GM12878 (cell line): ENCODE measurements at regions not wholly inside any gene's neighbourhood (a gene's known extent, or its start where the extent isn't known, plus 50 kb on each side); places are given as distances from the start of the nearest gene placed in this dataset.

ENCODE experiments used
- ATAC-seq: fragments of 200-7000 bp; cut with Tn5 transposase; 3 replicates; pipeline ENCODE4 v1.9.1; 2020; ENCODE audit warnings: mild to moderate bottlenecking, moderate library complexity
- BruUV-seq: library from RNA; stranded (reverse); fragments of 400-500 nt; replicated peaks from 2 replicates; lab custom pipeline; 2021; lab: Mats Ljungman, UMichigan
- CTCF ChIA-PET: fragments of 300-600 bp; sonication (Branson Sonifier 250); formaldehyde crosslinking; extraction: SDS; loops from one replicate; lab custom pipeline; 2021; ENCODE audit warnings: inconsistent platforms; lab: Yijun Ruan, JAX
- POLR2A ChIA-PET: fragments of 350-600 bp; formaldehyde crosslinking; extraction: SDS; loops from one replicate; lab custom pipeline; 2021; ENCODE audit warnings: inconsistent platforms; lab: Charles Lee
- RAD21 ChIA-PET: fragments of 300-600 bp; sonication (Branson Sonifier 250); formaldehyde crosslinking; loops from one replicate; lab custom pipeline; 2023; ENCODE audit warnings: antibody characterized with exemption; ENCODE audit not compliant: unreplicated experiment; lab: Charles Lee
- SMC1A ChIA-PET: fragments of 300-600 bp; sonication (Branson Sonifier 250); formaldehyde crosslinking; loops from one replicate; lab custom pipeline; 2023; ENCODE audit not compliant: unreplicated experiment, uncharacterized antibody; lab: Charles Lee
- DNase-seq: peaks from one replicate; pipeline ENCODE4 v3.0.0-alpha.2; 2011; ENCODE audit warnings: low read depth, low spot score
- FAIRE-seq: peaks from 3 replicates; lab custom pipeline; 2011; peaks lifted over from hg19 to GRCh38; lab: Jason Lieb, UNC
- H2AFZ ChIP-seq: 2 replicates; pipeline ENCODE4 v1.6.0; 2011; ENCODE audit warnings: low read depth, low read length, control low read depth; ENCODE audit not compliant: control insufficient read depth
- H3K27ac ChIP-seq: 2 replicates; pipeline ENCODE4 v1.5.1; 2011; ENCODE audit warnings: control low read depth; ENCODE audit not compliant: control insufficient read depth, insufficient read depth
- H3K27me3 ChIP-seq, 2 experiments: replicated peaks in 1 of 2; 2 replicates each; pipeline versions ENCODE4 v1.6.0 to v1.6.1; 2011; ENCODE audit warnings: low read length in 1 of 2; ENCODE audit not compliant: control insufficient read depth in 2 of 2, insufficient read depth in 2 of 2
- H3K36me3 ChIP-seq, 2 experiments: 2 replicates each; pipeline ENCODE4 v1.5.1; 2011; ENCODE audit warnings: low read length in 1 of 2; ENCODE audit not compliant: control insufficient read depth in 2 of 2, insufficient read depth in 2 of 2
- H3K4me1 ChIP-seq: 2 replicates; pipeline ENCODE4 v1.6.1; 2011; ENCODE audit warnings: mild to moderate bottlenecking, low read length, moderate library complexity, mixed read lengths; ENCODE audit not compliant: control insufficient read depth, insufficient read depth
- H3K4me2 ChIP-seq: 2 replicates; pipeline ENCODE4 v1.6.0; 2011; ENCODE audit warnings: control low read depth; ENCODE audit not compliant: control insufficient read depth, insufficient read depth
- H3K4me3 ChIP-seq: fragments of 200-600 bp; sonication (generic); 2 replicates; pipeline ENCODE4 v1.5.1; 2016
- H3K79me2 ChIP-seq: 2 replicates; pipeline ENCODE4 v1.6.0; 2011; ENCODE audit warnings: low read length; ENCODE audit not compliant: control insufficient read depth, insufficient read depth
- H3K9ac ChIP-seq: 2 replicates; pipeline ENCODE4 v1.8.0; 2011; ENCODE audit warnings: low read length, control low read depth, mixed read lengths; ENCODE audit not compliant: control insufficient read depth, insufficient read depth
- H3K9me3 ChIP-seq: replicated peaks from 3 replicates; pipeline ENCODE4 v1.5.1; 2011; ENCODE audit warnings: mild to moderate bottlenecking, low read length; ENCODE audit not compliant: control insufficient read depth, insufficient read depth
- H4K20me1 ChIP-seq: 2 replicates; pipeline ENCODE4 v1.6.0; 2011; ENCODE audit not compliant: control insufficient read depth, insufficient read depth
- ATF7 ChIP-seq: fragments of 450-650 bp; IDR thresholded peaks from 2 replicates; pipeline ENCODE4 v1.6.1; 2016; ENCODE audit warnings: low read depth, mild to moderate bottlenecking
- BACH1 ChIP-seq: fragments of 450-650 bp; IDR thresholded peaks from 2 replicates; pipeline ENCODE4 v1.6.1; 2017; ENCODE audit warnings: mild to moderate bottlenecking, borderline replicate concordance
- CHD1 ChIP-seq: IDR thresholded peaks from 2 replicates; pipeline ENCODE4 v1.6.1; 2012; ENCODE audit warnings: low read depth, low read length, improper control_type of control experiment
- E2F8 ChIP-seq: fragments of 450-650 bp; IDR thresholded peaks from 2 replicates; pipeline ENCODE4 v1.6.1; 2018; ENCODE audit warnings: mild to moderate bottlenecking, low read depth, moderate library complexity; ENCODE audit not compliant: partially characterized antibody
- FOXK2 ChIP-seq: fragments of 450-650 bp; IDR thresholded peaks from 2 replicates; pipeline ENCODE4 v1.6.1; 2017; ENCODE audit warnings: mild to moderate bottlenecking, moderate library complexity
- FOXM1 ChIP-seq: IDR thresholded peaks from 2 replicates; pipeline ENCODE4 v1.6.1; 2012; ENCODE audit warnings: low read depth, mild to moderate bottlenecking, inconsistent platforms, low read length, moderate library complexity
- HDAC6 ChIP-seq: fragments of 200-600 bp; sonication (generic); IDR thresholded peaks from one replicate; pipeline ENCODE4 v1.8.0; 2017; ENCODE audit warnings: antibody characterized with exemption; ENCODE audit not compliant: unreplicated experiment
- IRF4 ChIP-seq: IDR thresholded peaks from 2 replicates; pipeline ENCODE4 v1.6.1; 2011; ENCODE audit warnings: low read depth, low read length
- JUNB ChIP-seq: IDR thresholded peaks from 2 replicates; pipeline ENCODE4 v1.6.1; 2016; ENCODE audit warnings: antibody characterized with exemption, mild to moderate bottlenecking
- JUND ChIP-seq: IDR thresholded peaks from 2 replicates; pipeline ENCODE4 v1.6.1; 2012; ENCODE audit warnings: low read depth, mild to moderate bottlenecking, low read length, improper control_type of control experiment, moderate library complexity
- KDM1A ChIP-seq: fragments of 200-600 bp; sonication (generic); IDR thresholded peaks from 2 replicates; pipeline ENCODE4 v1.6.1; 2016; ENCODE audit warnings: borderline replicate concordance
- MAX ChIP-seq: IDR thresholded peaks from 2 replicates; pipeline ENCODE4 v1.6.1; 2012; ENCODE audit warnings: low read depth, low read length, improper control_type of control experiment
- MEF2A ChIP-seq: IDR thresholded peaks from 2 replicates; pipeline ENCODE4 v1.6.1; 2011; ENCODE audit warnings: low read depth, mild to moderate bottlenecking, low read length, moderate library complexity; ENCODE audit not compliant: insufficient read depth
- MYB ChIP-seq: fragments of 150-350 bp; IDR thresholded peaks from 2 replicates; pipeline ENCODE4 v1.6.1; 2014; ENCODE audit warnings: mild to moderate bottlenecking, low read depth, low read length, borderline replicate concordance
- MYC ChIP-seq: IDR thresholded peaks from 2 replicates; pipeline ENCODE4 v1.6.1; 2011; ENCODE audit warnings: mild to moderate bottlenecking, low read length, moderate library complexity, inconsistent platforms; ENCODE audit not compliant: insufficient read depth, insufficient replicate concordance, insufficient read length, severe bottlenecking
- RB1 ChIP-seq: fragments of 450-650 bp; formaldehyde crosslinking; IDR thresholded peaks from 2 replicates; pipeline ENCODE4 v1.6.1; 2017; ENCODE audit warnings: mild to moderate bottlenecking, borderline replicate concordance
- RELA ChIP-seq: fragments of 450-650 bp; IDR thresholded peaks from 2 replicates; pipeline ENCODE4 v1.8.0; 2014; ENCODE audit warnings: borderline replicate concordance; ENCODE audit not compliant: partially characterized antibody
- SMAD1 ChIP-seq: fragments of 450-650 bp; IDR thresholded peaks from 2 replicates; pipeline ENCODE4 v1.6.1; 2018; ENCODE audit warnings: mild to moderate bottlenecking, low read depth; ENCODE audit not compliant: partially characterized antibody
- TCF12 ChIP-seq: IDR thresholded peaks from 2 replicates; pipeline ENCODE4 v1.6.1; 2011; ENCODE audit warnings: low read depth, mild to moderate bottlenecking, low read length
- WGBS: methylation state at CpG from one replicate; pipeline ENCODE4 v1.1.6; 2016; ENCODE audit warnings: low lambda C conversion rate; ENCODE audit not compliant: insufficient replicate concordance, insufficient coverage; ENCODE audit errors: missing lambda C conversion rate; 5-methylcytosine and 5-hydroxymethylcytosine counted together
- in situ Hi-C: fragments of 300-500 bp; cut with MboI; formaldehyde crosslinking; loops from 9 replicates; pipeline ENCODE4 v1.14.3; 2018; ENCODE audit warnings: mixed read lengths
- intact Hi-C: fragments of 100-400 bp; cut with micrococcal nuclease; formaldehyde crosslinking; loops from one replicate; pipeline ENCODE4 v1.14.2; 2022; ENCODE audit not compliant: unreplicated experiment
- TF ChIP-seq, protein P1 (sequence below): IDR thresholded peaks from 2 replicates; pipeline ENCODE4 v1.6.1; 2011; ENCODE audit warnings: low read depth, low read length, improper control_type of control experiment, borderline replicate concordance
- TF ChIP-seq, protein P2 (sequence below): fragments of 450-650 bp; IDR thresholded peaks from 2 replicates; pipeline ENCODE4 v1.6.1; 2017; ENCODE audit warnings: borderline replicate concordance

- TF ChIP-seq, protein P1, sequence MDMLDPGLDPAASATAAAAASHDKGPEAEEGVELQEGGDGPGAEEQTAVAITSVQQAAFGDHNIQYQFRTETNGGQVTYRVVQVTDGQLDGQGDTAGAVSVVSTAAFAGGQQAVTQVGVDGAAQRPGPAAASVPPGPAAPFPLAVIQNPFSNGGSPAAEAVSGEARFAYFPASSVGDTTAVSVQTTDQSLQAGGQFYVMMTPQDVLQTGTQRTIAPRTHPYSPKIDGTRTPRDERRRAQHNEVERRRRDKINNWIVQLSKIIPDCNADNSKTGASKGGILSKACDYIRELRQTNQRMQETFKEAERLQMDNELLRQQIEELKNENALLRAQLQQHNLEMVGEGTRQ = no peak
- TF ChIP-seq FOXM1 (no peak), IRF4 (no peak), MAX (no peak)
These were observed 1209.3 kb downstream of the BRD1 start (continued) for GRCh38 chr22:48618326-48618725.

DNA sequence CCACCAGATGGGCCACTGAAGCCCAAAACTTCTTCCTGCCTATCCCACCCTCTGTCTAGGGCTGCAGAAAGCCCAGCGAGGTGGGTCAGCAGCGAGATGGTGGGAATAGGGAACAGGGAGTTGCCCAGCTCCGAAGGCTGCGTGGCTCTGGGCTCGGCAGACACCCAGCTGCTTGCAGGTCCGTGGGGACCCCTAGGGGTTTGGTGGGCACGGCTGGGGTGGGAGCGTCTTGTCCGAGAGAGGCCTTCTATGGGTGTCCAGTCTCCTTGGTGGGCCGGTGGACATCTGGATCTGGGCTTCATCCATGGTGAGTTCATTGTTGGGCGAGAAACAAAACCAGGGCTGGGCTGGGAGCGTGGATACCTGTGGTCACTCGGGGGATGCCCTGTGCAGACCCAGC, 1211.0 kb downstream of the BRD1 start:
- CTCF ChIA-PET = no interaction called here
- H2AFZ ChIP-seq = no peak overlapping the region
- no peak overlapping the region for H3K4me3 ChIP-seq
- H3K27me3 ChIP-seq = no peaks in the 10 kb centered on the region
- H3K4me1 ChIP-seq = no peaks in the 10 kb centered on the region
- DNase-seq (no peak), ATAC-seq (no peak), FAIRE-seq (no peak)
- H3K4me2 ChIP-seq = no peak overlapping the region
- H3K9me3 ChIP-seq = no peaks in the 10 kb centered on the region; the same call in 2 of the 3 replicates
- intact Hi-C loops (no loop called here), in situ Hi-C loops (no loop called here)
- BruUV-seq = no TSS peak
- SMC1A ChIA-PET = no interaction called here
- no peaks in the 10 kb centered on the region for H3K36me3 ChIP-seq
- H3K9ac ChIP-seq = no peak overlapping the region
- TF ChIP-seq MEF2A = no peak
- TF ChIP-seq HDAC6 = no peak
- no peak for TF ChIP-seq JUNB
- no peak for TF ChIP-seq JUND
- no peak for TF ChIP-seq BACH1
- no peak for TF ChIP-seq MYC
- TF ChIP-seq MYB = no peak
- no peak for TF ChIP-seq SMAD1
- TF ChIP-seq RB1 = no peak
- no peak for TF ChIP-seq ATF7
- TF ChIP-seq CHD1 = no peak
- TF ChIP-seq FOXK2 = no peak
- no peak for TF ChIP-seq RELA
- no peak for TF ChIP-seq TCF12
- no peak for TF ChIP-seq E2F8
- TF ChIP-seq, protein P2, sequence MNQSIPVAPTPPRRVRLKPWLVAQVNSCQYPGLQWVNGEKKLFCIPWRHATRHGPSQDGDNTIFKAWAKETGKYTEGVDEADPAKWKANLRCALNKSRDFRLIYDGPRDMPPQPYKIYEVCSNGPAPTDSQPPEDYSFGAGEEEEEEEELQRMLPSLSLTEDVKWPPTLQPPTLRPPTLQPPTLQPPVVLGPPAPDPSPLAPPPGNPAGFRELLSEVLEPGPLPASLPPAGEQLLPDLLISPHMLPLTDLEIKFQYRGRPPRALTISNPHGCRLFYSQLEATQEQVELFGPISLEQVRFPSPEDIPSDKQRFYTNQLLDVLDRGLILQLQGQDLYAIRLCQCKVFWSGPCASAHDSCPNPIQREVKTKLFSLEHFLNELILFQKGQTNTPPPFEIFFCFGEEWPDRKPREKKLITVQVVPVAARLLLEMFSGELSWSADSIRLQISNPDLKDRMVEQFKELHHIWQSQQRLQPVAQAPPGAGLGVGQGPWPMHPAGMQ = no peak
- no peak for TF ChIP-seq KDM1A
- no peaks in the 10 kb centered on the region for H4K20me1 ChIP-seq
- RAD21 ChIA-PET = no interaction called here
- WGBS = 26% methylated on average over 13 of the region's 13 CpGs
- POLR2A ChIA-PET = no interaction called here
- no peak overlapping the region for H3K27ac ChIP-seq
- no peaks in the 10 kb centered on the region for H3K79me2 ChIP-seq
